ENCODE measurements at regions not wholly inside any gene's neighbourhood (a gene's known extent, or its start where the extent isn't known, plus 50 kb on each side); places are given as distances from the start of the nearest gene placed in this dataset.

GRCh38 chr1:184811439-184812111 is 56.9 kb upstream of the EDEM3 start:
- TF ChIP-seq, protein P1, sequence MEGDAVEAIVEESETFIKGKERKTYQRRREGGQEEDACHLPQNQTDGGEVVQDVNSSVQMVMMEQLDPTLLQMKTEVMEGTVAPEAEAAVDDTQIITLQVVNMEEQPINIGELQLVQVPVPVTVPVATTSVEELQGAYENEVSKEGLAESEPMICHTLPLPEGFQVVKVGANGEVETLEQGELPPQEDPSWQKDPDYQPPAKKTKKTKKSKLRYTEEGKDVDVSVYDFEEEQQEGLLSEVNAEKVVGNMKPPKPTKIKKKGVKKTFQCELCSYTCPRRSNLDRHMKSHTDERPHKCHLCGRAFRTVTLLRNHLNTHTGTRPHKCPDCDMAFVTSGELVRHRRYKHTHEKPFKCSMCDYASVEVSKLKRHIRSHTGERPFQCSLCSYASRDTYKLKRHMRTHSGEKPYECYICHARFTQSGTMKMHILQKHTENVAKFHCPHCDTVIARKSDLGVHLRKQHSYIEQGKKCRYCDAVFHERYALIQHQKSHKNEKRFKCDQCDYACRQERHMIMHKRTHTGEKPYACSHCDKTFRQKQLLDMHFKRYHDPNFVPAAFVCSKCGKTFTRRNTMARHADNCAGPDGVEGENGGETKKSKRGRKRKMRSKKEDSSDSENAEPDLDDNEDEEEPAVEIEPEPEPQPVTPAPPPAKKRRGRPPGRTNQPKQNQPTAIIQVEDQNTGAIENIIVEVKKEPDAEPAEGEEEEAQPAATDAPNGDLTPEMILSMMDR (IDR thresholded peaks at IDR 0.05): no peak
- H3K27ac Mint-ChIP-seq (ENCODE audit: unreplicated experiment): no peak overlapping the region
- peaks cover 3% of the 10 kb centered on the region for H3K9me3 Mint-ChIP-seq (ENCODE audit: unreplicated experiment)
- no peaks in the 10 kb centered on the region for H3K27me3 Mint-ChIP-seq (ENCODE audit: unreplicated experiment)
- H3K4me1 Mint-ChIP-seq (ENCODE audit: unreplicated experiment): no peaks in the 10 kb centered on the region
- no peak overlapping the region for H3K4me3 Mint-ChIP-seq (ENCODE audit: unreplicated experiment)
- H3K36me3 Mint-ChIP-seq (ENCODE audit: unreplicated experiment): peaks cover 5% of the 10 kb centered on the region
- DNase-seq (ENCODE audit: extremely low spot score, unreplicated experiment): no peak

- Mint-ChIP-seq H3K27me3 (ENCODE audit: unreplicated experiment) (no peaks in the 10 kb centered on the region), H3K36me3 (ENCODE audit: unreplicated experiment) (peaks cover 5% of the 10 kb centered on the region), H3K4me1 (ENCODE audit: unreplicated experiment) (no peaks in the 10 kb centered on the region), H3K9me3 (ENCODE audit: unreplicated experiment) (peaks cover 3% of the 10 kb centered on the region), H3K4me3 (ENCODE audit: unreplicated experiment) (no peak overlapping the region), H3K27ac (ENCODE audit: unreplicated experiment) (no peak overlapping the region)
- TF ChIP-seq, protein P1 (IDR thresholded peaks at IDR 0.05): no peak
- DNase-seq (ENCODE audit: extremely low spot score, unreplicated experiment): no peak
These were observed 56.2 kb upstream of the EDEM3 start for GRCh38 chr1:184810735-184811343.

DNA sequence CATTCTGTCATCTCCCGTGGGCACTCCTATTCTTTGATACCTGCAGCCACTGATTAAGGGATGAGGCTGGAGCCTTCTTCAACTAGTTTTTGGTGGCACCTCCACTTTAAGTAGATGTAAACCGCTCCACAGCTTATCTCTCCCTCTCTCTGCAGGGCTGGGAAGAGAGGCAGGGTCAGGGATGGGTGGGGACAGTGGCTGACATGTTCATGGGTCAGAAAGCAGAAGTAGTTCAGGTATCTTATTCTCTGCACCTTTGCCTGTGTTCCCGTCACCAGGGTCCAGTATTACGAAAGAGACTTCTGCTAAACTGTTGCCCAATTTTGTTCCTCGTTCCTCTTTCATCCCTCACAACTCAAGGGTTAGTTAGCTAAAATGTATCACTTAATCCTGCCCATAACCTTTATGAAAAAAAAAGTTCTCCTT is 51.7 kb upstream of the EDEM3 start:
- Mint-ChIP-seq H3K4me1 (ENCODE audit: unreplicated experiment) (peaks cover 10% of the 10 kb centered on the region), H3K4me3 (ENCODE audit: unreplicated experiment) (no peak overlapping the region), H3K9me3 (ENCODE audit: unreplicated experiment) (no peaks in the 10 kb centered on the region), H3K36me3 (ENCODE audit: unreplicated experiment) (no peaks in the 10 kb centered on the region), H3K27ac (ENCODE audit: unreplicated experiment) (no peak overlapping the region), H3K27me3 (ENCODE audit: unreplicated experiment) (no peaks in the 10 kb centered on the region)
- TF ChIP-seq, protein P1 (IDR thresholded peaks at IDR 0.05): no peak
- no peak for DNase-seq (ENCODE audit: extremely low spot score, unreplicated experiment)

GRCh38 chr1:184805667-184806295 is 51.1 kb upstream of the EDEM3 start:
- DNase-seq (ENCODE audit: extremely low spot score, unreplicated experiment): peak; percentile 94
- Mint-ChIP-seq H3K4me1 (ENCODE audit: unreplicated experiment) (peaks cover 10% of the 10 kb centered on the region), H3K9me3 (ENCODE audit: unreplicated experiment) (no peaks in the 10 kb centered on the region), H3K27me3 (ENCODE audit: unreplicated experiment) (no peaks in the 10 kb centered on the region), H3K4me3 (ENCODE audit: unreplicated experiment) (no peak overlapping the region), H3K36me3 (ENCODE audit: unreplicated experiment) (no peaks in the 10 kb centered on the region), H3K27ac (ENCODE audit: unreplicated experiment) (no peak overlapping the region)
- TF ChIP-seq, protein P1 (IDR thresholded peaks at IDR 0.05): peak; percentile 98
